ENCODE measurements at regions not wholly inside any gene's neighbourhood (a gene's known extent, or its start where the extent isn't known, plus 50 kb on each side); places are given as distances from the start of the nearest gene placed in this dataset.

GRCh38 chr5:29889051-29889450 lies 1304.4 kb upstream of the CDH6 start:
- no peak for DNase-seq (ENCODE audit: insufficient read length, low spot score, missing footprints)
- Histone ChIP-seq H3K36me3 (ENCODE audit: insufficient read depth, low read length) (no peaks in the 10 kb centered on the region), H3K4me1 (ENCODE audit: insufficient read depth, low read length) (no peaks in the 10 kb centered on the region), H3K79me2 (ENCODE audit: insufficient read depth, low read length) (no peaks in the 10 kb centered on the region), H3K27ac (ENCODE audit: low read depth, low read length) (no peak overlapping the region), H3K9me3 (ENCODE audit: low read depth, low read length) (no peaks in the 10 kb centered on the region), H3K27me3 (ENCODE audit: insufficient read depth, low read length) (no peaks in the 10 kb centered on the region), H3K4me2 (ENCODE audit: insufficient read depth, low read length) (no peak overlapping the region), H4K20me1 (ENCODE audit: insufficient read depth, low read length) (no peaks in the 10 kb centered on the region), H3K4me3 (ENCODE audit: insufficient read depth, low read length) (no peak overlapping the region), H2AFZ (ENCODE audit: low read length) (no peak overlapping the region)
- TF ChIP-seq CTCF (IDR thresholded peaks at IDR 0.05; ENCODE audit: extremely low read depth, low read depth, low read length), result no peak

DNA sequence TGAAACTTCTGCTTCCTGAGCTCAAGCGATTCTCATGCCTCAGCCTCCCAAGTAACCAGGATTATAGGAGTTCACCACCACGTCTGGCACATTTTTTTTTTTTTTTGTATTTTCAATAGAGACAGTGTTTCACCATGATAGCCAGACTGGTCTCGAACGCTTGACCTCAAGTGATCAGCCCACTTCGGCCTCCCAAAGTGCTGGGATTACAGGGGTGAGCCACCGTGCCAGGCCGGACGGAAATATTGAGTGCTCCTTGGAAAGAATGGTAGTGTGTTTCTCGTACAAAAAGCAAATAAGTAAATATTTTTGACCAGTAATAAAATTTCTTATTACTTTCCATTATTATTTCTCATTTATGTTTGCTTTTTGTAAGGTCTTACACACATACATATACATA lies 1307.9 kb upstream of the CDH6 start:
- no peaks in the 10 kb centered on the region for H3K79me2 ChIP-seq (ENCODE audit: insufficient read depth, low read length)
- H3K27me3 ChIP-seq (ENCODE audit: insufficient read depth, low read length), result no peaks in the 10 kb centered on the region
- no peak overlapping the region for H3K27ac ChIP-seq (ENCODE audit: low read depth, low read length)
- H4K20me1 ChIP-seq (ENCODE audit: insufficient read depth, low read length), result no peaks in the 10 kb centered on the region
- no peaks in the 10 kb centered on the region for H3K36me3 ChIP-seq (ENCODE audit: insufficient read depth, low read length)
- H3K4me3 ChIP-seq (ENCODE audit: insufficient read depth, low read length), result no peak overlapping the region
- H2AFZ ChIP-seq (ENCODE audit: low read length), result no peak overlapping the region
- no peak for DNase-seq (ENCODE audit: insufficient read length, low spot score, missing footprints)
- no peak overlapping the region for H3K4me2 ChIP-seq (ENCODE audit: insufficient read depth, low read length)
- peaks cover 2% of the 10 kb centered on the region for H3K9me3 ChIP-seq (ENCODE audit: low read depth, low read length)
- H3K4me1 ChIP-seq (ENCODE audit: insufficient read depth, low read length), result no peaks in the 10 kb centered on the region
- TF ChIP-seq CTCF (IDR thresholded peaks at IDR 0.05; ENCODE audit: extremely low read depth, low read depth, low read length), result no peak

- Histone ChIP-seq H3K9me3 (ENCODE audit: low read depth, low read length) (peaks cover 5% of the 10 kb centered on the region), H2AFZ (ENCODE audit: low read length) (no peak overlapping the region), H3K4me3 (ENCODE audit: insufficient read depth, low read length) (no peak overlapping the region), H3K79me2 (ENCODE audit: insufficient read depth, low read length) (no peaks in the 10 kb centered on the region), H3K27ac (ENCODE audit: low read depth, low read length) (no peak overlapping the region), H3K27me3 (ENCODE audit: insufficient read depth, low read length) (no peaks in the 10 kb centered on the region), H3K4me1 (ENCODE audit: insufficient read depth, low read length) (no peaks in the 10 kb centered on the region), H3K36me3 (ENCODE audit: insufficient read depth, low read length) (no peaks in the 10 kb centered on the region), H4K20me1 (ENCODE audit: insufficient read depth, low read length) (no peaks in the 10 kb centered on the region), H3K4me2 (ENCODE audit: insufficient read depth, low read length) (no peak overlapping the region)
- DNase-seq (ENCODE audit: insufficient read length, low spot score, missing footprints), result no peak
- TF ChIP-seq CTCF (IDR thresholded peaks at IDR 0.05; ENCODE audit: extremely low read depth, low read depth, low read length), result no peak
These were observed 1311.5 kb upstream of the CDH6 start for GRCh38 chr5:29882036-29882435.

- DNase-seq (ENCODE audit: insufficient read length, low spot score, missing footprints), result no peak
- Histone ChIP-seq H3K27me3 (ENCODE audit: insufficient read depth, low read length) (no peaks in the 10 kb centered on the region), H3K4me3 (ENCODE audit: insufficient read depth, low read length) (no peak overlapping the region), H3K79me2 (ENCODE audit: insufficient read depth, low read length) (no peaks in the 10 kb centered on the region), H3K27ac (ENCODE audit: low read depth, low read length) (no peak overlapping the region), H2AFZ (ENCODE audit: low read length) (no peak overlapping the region), H3K36me3 (ENCODE audit: insufficient read depth, low read length) (no peaks in the 10 kb centered on the region), H3K9me3 (ENCODE audit: low read depth, low read length) (peaks cover 5% of the 10 kb centered on the region), H4K20me1 (ENCODE audit: insufficient read depth, low read length) (no peaks in the 10 kb centered on the region), H3K4me1 (ENCODE audit: insufficient read depth, low read length) (no peaks in the 10 kb centered on the region), H3K4me2 (ENCODE audit: insufficient read depth, low read length) (no peak overlapping the region)
- no peak for TF ChIP-seq CTCF (IDR thresholded peaks at IDR 0.05; ENCODE audit: extremely low read depth, low read depth, low read length)
These were observed 1314.1 kb upstream of the CDH6 start for GRCh38 chr5:29879401-29879800.

Data from osteoblast (primary cell).